ENCODE measurements at regions not wholly inside any gene's neighbourhood (a gene's known extent, or its start where the extent isn't known, plus 50 kb on each side); places are given as distances from the start of the nearest gene placed in this dataset.

GRCh38 chr4:66035701-66036100 lies 365.4 kb upstream of the EPHA5 start:
- no peaks in the 10 kb centered on the region for H3K9me3 ChIP-seq (ENCODE audit: control insufficient read depth, insufficient read depth, low read depth, low read length)
- H3K27me3 ChIP-seq (ENCODE audit: control insufficient read depth, insufficient read depth, low read length), result no peaks in the 10 kb centered on the region
- H2AFZ ChIP-seq (ENCODE audit: low read length), result no peak overlapping the region
- H3K27ac ChIP-seq (ENCODE audit: insufficient read depth, low read length), result no peak overlapping the region
- DNase-seq (ENCODE audit: low read depth in 2 of 2), result no peak
- no peak overlapping the region for H3K4me3 ChIP-seq (replicated peaks in 1 of 4; ENCODE audit: control extremely low read depth in 1 of 4, insufficient read depth in 1 of 4, low read depth in 3 of 4, low read length in 4 of 4)
- no peaks in the 10 kb centered on the region for H3K79me2 ChIP-seq (ENCODE audit: control insufficient read depth, insufficient read depth, low read length)
- H3K36me3 ChIP-seq (ENCODE audit: control insufficient read depth, insufficient read depth, low read length), result no peaks in the 10 kb centered on the region
- no peaks in the 10 kb centered on the region for H3K4me1 ChIP-seq (ENCODE audit: control insufficient read depth, extremely low read depth, insufficient read depth, low read length)
- H4K20me1 ChIP-seq (ENCODE audit: control insufficient read depth, extremely low read depth, insufficient read depth, low read length), result no peaks in the 10 kb centered on the region
- no peak overlapping the region for H3K9ac ChIP-seq (ENCODE audit: insufficient read depth, low read length)
- TF ChIP-seq, protein P1, sequence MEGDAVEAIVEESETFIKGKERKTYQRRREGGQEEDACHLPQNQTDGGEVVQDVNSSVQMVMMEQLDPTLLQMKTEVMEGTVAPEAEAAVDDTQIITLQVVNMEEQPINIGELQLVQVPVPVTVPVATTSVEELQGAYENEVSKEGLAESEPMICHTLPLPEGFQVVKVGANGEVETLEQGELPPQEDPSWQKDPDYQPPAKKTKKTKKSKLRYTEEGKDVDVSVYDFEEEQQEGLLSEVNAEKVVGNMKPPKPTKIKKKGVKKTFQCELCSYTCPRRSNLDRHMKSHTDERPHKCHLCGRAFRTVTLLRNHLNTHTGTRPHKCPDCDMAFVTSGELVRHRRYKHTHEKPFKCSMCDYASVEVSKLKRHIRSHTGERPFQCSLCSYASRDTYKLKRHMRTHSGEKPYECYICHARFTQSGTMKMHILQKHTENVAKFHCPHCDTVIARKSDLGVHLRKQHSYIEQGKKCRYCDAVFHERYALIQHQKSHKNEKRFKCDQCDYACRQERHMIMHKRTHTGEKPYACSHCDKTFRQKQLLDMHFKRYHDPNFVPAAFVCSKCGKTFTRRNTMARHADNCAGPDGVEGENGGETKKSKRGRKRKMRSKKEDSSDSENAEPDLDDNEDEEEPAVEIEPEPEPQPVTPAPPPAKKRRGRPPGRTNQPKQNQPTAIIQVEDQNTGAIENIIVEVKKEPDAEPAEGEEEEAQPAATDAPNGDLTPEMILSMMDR (conservative IDR thresholded peaks at IDR 0.05 in 1 of 2, IDR thresholded peaks at IDR 0.05 in 1 of 2; ENCODE audit: low read depth in 1 of 2, low read length in 2 of 2), result no peak
- no peak for TF ChIP-seq EZH2 (IDR thresholded peaks at IDR 0.05; ENCODE audit: low read length, missing control alignments)
- H3K4me2 ChIP-seq (ENCODE audit: extremely low read depth, insufficient read depth, low read length), result no peak overlapping the region

DNA sequence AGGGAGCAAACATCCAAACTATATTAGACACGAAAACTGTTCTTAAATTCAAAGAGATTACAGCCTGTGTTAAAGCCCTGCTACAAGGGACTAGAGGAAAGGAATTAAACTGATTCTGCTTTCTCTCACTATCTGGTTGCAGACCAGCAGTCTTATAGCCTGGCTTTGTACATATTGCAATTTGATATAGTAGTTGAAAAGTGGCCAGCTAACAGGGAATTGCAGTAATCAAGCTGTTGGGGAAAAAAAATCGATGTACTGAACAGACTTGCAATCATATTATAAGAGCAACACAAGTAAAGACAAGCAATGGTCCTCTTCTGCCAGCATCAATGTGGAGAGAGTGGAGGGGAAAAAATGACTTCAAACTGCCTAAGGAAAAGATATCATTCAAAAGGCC lies 364.4 kb upstream of the EPHA5 start:
- Histone ChIP-seq H3K79me2 (ENCODE audit: control insufficient read depth, insufficient read depth, low read length) (no peaks in the 10 kb centered on the region), H3K9ac (ENCODE audit: insufficient read depth, low read length) (no peak overlapping the region), H4K20me1 (ENCODE audit: control insufficient read depth, extremely low read depth, insufficient read depth, low read length) (no peaks in the 10 kb centered on the region), H3K27ac (ENCODE audit: insufficient read depth, low read length) (no peak overlapping the region), H3K27me3 (ENCODE audit: control insufficient read depth, insufficient read depth, low read length) (no peaks in the 10 kb centered on the region), H3K4me1 (ENCODE audit: control insufficient read depth, extremely low read depth, insufficient read depth, low read length) (no peaks in the 10 kb centered on the region), H3K36me3 (ENCODE audit: control insufficient read depth, insufficient read depth, low read length) (no peaks in the 10 kb centered on the region), H3K4me3 (replicated peaks in 1 of 4; ENCODE audit: control extremely low read depth in 1 of 4, insufficient read depth in 1 of 4, low read depth in 3 of 4, low read length in 4 of 4) (no peak overlapping the region), H2AFZ (ENCODE audit: low read length) (no peak overlapping the region), H3K9me3 (ENCODE audit: control insufficient read depth, insufficient read depth, low read depth, low read length) (no peaks in the 10 kb centered on the region), H3K4me2 (ENCODE audit: extremely low read depth, insufficient read depth, low read length) (no peak overlapping the region)
- no peak for DNase-seq (ENCODE audit: low read depth in 2 of 2)
- TF ChIP-seq, protein P1 (conservative IDR thresholded peaks at IDR 0.05 in 1 of 2, IDR thresholded peaks at IDR 0.05 in 1 of 2; ENCODE audit: low read depth in 1 of 2, low read length in 2 of 2), result no peak
- TF ChIP-seq EZH2 (IDR thresholded peaks at IDR 0.05; ENCODE audit: low read length, missing control alignments), result no peak

- no peaks in the 10 kb centered on the region for H4K20me1 ChIP-seq (ENCODE audit: control insufficient read depth, extremely low read depth, insufficient read depth, low read length)
- no peaks in the 10 kb centered on the region for H3K9me3 ChIP-seq (ENCODE audit: control insufficient read depth, insufficient read depth, low read depth, low read length)
- H3K27ac ChIP-seq (ENCODE audit: insufficient read depth, low read length), result no peak overlapping the region
- no peaks in the 10 kb centered on the region for H3K36me3 ChIP-seq (ENCODE audit: control insufficient read depth, insufficient read depth, low read length)
- no peak overlapping the region for H3K4me2 ChIP-seq (ENCODE audit: extremely low read depth, insufficient read depth, low read length)
- TF ChIP-seq, protein P1 (conservative IDR thresholded peaks at IDR 0.05 in 1 of 2, IDR thresholded peaks at IDR 0.05 in 1 of 2; ENCODE audit: low read depth in 1 of 2, low read length in 2 of 2), result no peak
- no peak for TF ChIP-seq EZH2 (IDR thresholded peaks at IDR 0.05; ENCODE audit: low read length, missing control alignments)
- no peak for DNase-seq (ENCODE audit: low read depth in 2 of 2)
- H3K4me1 ChIP-seq (ENCODE audit: control insufficient read depth, extremely low read depth, insufficient read depth, low read length), result no peaks in the 10 kb centered on the region
- no peaks in the 10 kb centered on the region for H3K79me2 ChIP-seq (ENCODE audit: control insufficient read depth, insufficient read depth, low read length)
- no peaks in the 10 kb centered on the region for H3K27me3 ChIP-seq (ENCODE audit: control insufficient read depth, insufficient read depth, low read length)
- no peak overlapping the region for H2AFZ ChIP-seq (ENCODE audit: low read length)
- no peak overlapping the region for H3K9ac ChIP-seq (ENCODE audit: insufficient read depth, low read length)
- H3K4me3 ChIP-seq (replicated peaks in 1 of 4; ENCODE audit: control extremely low read depth in 1 of 4, insufficient read depth in 1 of 4, low read depth in 3 of 4, low read length in 4 of 4), result no peak overlapping the region
Measured at GRCh38 chr4:66034262-66034661, 364.0 kb upstream of the EPHA5 start.
